ENCODE measurements at regions not wholly inside any gene's neighbourhood (a gene's known extent, or its start where the extent isn't known, plus 50 kb on each side); places are given as distances from the start of the nearest gene placed in this dataset.

GRCh38 chr4:66443008-66443407, 772.7 kb upstream of the EPHA5 start:
- H3K27ac ChIP-seq (ENCODE audit: low read length): no peak overlapping the region
- H3K9me3 ChIP-seq (ENCODE audit: control insufficient read depth, insufficient read depth, low read depth, low read length): no peaks in the 10 kb centered on the region
- no peaks in the 10 kb centered on the region for H3K36me3 ChIP-seq (ENCODE audit: control insufficient read depth, insufficient read depth, low read length)
- ATAC-seq (no peak), DNase-seq (ENCODE audit: low read depth, low spot score) (no peak)
- intact Hi-C loops (cut with micrococcal nuclease; ENCODE audit: unreplicated experiment) (no loop called here), in situ Hi-C loops (cut with HindIII; ENCODE audit: low pct_unique_long_range_greater_than_20kb, low sequenced_read_pairs) (no loop called here)
- ChIA-PET POLR2A (no interaction called here), CTCF (no interaction called here)
- H3K27me3 ChIP-seq (ENCODE audit: control insufficient read depth, insufficient read depth, low read length): no peaks in the 10 kb centered on the region
- no peaks in the 10 kb centered on the region for H3K4me1 ChIP-seq (ENCODE audit: control insufficient read depth, insufficient read depth, low read length)
- TF ChIP-seq, protein P1, sequence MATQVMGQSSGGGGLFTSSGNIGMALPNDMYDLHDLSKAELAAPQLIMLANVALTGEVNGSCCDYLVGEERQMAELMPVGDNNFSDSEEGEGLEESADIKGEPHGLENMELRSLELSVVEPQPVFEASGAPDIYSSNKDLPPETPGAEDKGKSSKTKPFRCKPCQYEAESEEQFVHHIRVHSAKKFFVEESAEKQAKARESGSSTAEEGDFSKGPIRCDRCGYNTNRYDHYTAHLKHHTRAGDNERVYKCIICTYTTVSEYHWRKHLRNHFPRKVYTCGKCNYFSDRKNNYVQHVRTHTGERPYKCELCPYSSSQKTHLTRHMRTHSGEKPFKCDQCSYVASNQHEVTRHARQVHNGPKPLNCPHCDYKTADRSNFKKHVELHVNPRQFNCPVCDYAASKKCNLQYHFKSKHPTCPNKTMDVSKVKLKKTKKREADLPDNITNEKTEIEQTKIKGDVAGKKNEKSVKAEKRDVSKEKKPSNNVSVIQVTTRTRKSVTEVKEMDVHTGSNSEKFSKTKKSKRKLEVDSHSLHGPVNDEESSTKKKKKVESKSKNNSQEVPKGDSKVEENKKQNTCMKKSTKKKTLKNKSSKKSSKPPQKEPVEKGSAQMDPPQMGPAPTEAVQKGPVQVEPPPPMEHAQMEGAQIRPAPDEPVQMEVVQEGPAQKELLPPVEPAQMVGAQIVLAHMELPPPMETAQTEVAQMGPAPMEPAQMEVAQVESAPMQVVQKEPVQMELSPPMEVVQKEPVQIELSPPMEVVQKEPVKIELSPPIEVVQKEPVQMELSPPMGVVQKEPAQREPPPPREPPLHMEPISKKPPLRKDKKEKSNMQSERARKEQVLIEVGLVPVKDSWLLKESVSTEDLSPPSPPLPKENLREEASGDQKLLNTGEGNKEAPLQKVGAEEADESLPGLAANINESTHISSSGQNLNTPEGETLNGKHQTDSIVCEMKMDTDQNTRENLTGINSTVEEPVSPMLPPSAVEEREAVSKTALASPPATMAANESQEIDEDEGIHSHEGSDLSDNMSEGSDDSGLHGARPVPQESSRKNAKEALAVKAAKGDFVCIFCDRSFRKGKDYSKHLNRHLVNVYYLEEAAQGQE (IDR thresholded peaks at IDR 0.05; ENCODE audit: insufficient read depth in 1 of 2, low read depth in 2 of 2, low read length in 1 of 2): no peak
- TF ChIP-seq, protein P2, sequence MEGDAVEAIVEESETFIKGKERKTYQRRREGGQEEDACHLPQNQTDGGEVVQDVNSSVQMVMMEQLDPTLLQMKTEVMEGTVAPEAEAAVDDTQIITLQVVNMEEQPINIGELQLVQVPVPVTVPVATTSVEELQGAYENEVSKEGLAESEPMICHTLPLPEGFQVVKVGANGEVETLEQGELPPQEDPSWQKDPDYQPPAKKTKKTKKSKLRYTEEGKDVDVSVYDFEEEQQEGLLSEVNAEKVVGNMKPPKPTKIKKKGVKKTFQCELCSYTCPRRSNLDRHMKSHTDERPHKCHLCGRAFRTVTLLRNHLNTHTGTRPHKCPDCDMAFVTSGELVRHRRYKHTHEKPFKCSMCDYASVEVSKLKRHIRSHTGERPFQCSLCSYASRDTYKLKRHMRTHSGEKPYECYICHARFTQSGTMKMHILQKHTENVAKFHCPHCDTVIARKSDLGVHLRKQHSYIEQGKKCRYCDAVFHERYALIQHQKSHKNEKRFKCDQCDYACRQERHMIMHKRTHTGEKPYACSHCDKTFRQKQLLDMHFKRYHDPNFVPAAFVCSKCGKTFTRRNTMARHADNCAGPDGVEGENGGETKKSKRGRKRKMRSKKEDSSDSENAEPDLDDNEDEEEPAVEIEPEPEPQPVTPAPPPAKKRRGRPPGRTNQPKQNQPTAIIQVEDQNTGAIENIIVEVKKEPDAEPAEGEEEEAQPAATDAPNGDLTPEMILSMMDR (IDR thresholded peaks at IDR 0.05): no peak
- TF ChIP-seq TCF7L2 (IDR thresholded peaks at IDR 0.05; ENCODE audit: low read depth, low read length): no peak
- TF ChIP-seq SIN3A (IDR thresholded peaks at IDR 0.05; ENCODE audit: borderline replicate concordance, insufficient read depth, low read depth, low read length): no peak
- TF ChIP-seq POLR2AphosphoS5 (IDR thresholded peaks at IDR 0.05; ENCODE audit: low read depth, low read length): no peak
- BruUV-seq (replicated peaks): no TSS peak
- no peak overlapping the region for H3K4me3 ChIP-seq (ENCODE audit: low read depth in 2 of 2, low read length in 2 of 2)

DNA sequence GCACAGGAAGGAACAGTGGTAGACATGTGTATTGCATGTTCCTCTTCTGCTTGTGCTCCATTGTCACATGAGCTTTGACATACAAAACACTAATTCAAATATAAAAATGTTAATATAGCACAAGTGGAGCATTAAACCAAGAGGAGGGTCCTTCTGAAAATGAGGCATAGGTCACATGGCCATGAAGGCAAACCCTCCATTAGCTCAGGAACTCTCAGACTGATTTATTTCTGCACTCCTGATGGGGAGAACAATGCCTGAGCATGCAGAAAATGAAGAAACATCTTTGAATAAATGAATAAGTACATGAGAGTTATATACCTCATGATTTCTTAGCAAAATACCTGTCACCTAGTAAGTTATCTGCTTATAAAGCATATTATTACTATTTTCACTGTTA, 769.2 kb upstream of the EPHA5 start:
- in situ Hi-C loops (cut with HindIII; ENCODE audit: low pct_unique_long_range_greater_than_20kb, low sequenced_read_pairs): no loop called here

More for the DNA sequence above, 769.2 kb upstream of the EPHA5 start:
- H3K4me1 ChIP-seq (ENCODE audit: control insufficient read depth, insufficient read depth, low read length): no peaks in the 10 kb centered on the region
- no peak overlapping the region for H3K4me3 ChIP-seq (ENCODE audit: low read depth in 2 of 2, low read length in 2 of 2)
- intact Hi-C loops (cut with micrococcal nuclease; ENCODE audit: unreplicated experiment): no loop called here
- CTCF ChIA-PET: no interaction called here
- BruUV-seq (replicated peaks): no TSS peak
- no peak overlapping the region for H3K27ac ChIP-seq (ENCODE audit: low read length)
- H3K27me3 ChIP-seq (ENCODE audit: control insufficient read depth, insufficient read depth, low read length): no peaks in the 10 kb centered on the region
- no peaks in the 10 kb centered on the region for H3K36me3 ChIP-seq (ENCODE audit: control insufficient read depth, insufficient read depth, low read length)
- POLR2A ChIA-PET: no interaction called here
- no peak for ATAC-seq
- H3K9me3 ChIP-seq (ENCODE audit: control insufficient read depth, insufficient read depth, low read depth, low read length): no peaks in the 10 kb centered on the region
- DNase-seq (ENCODE audit: low read depth, low spot score): no peak
- no peak for TF ChIP-seq SIN3A (IDR thresholded peaks at IDR 0.05; ENCODE audit: borderline replicate concordance, insufficient read depth, low read depth, low read length)
- TF ChIP-seq, protein P2 (IDR thresholded peaks at IDR 0.05): no peak
- TF ChIP-seq, protein P1 (IDR thresholded peaks at IDR 0.05; ENCODE audit: insufficient read depth in 1 of 2, low read depth in 2 of 2, low read length in 1 of 2): no peak
- TF ChIP-seq POLR2AphosphoS5 (IDR thresholded peaks at IDR 0.05; ENCODE audit: low read depth, low read length): no peak
- TF ChIP-seq TCF7L2 (IDR thresholded peaks at IDR 0.05; ENCODE audit: low read depth, low read length): no peak

Data from Panc1 (cell line).